ENCODE measurements at regions not wholly inside any gene's neighbourhood (a gene's known extent, or its start where the extent isn't known, plus 50 kb on each side); places are given as distances from the start of the nearest gene placed in this dataset.
"Not testable (repeated sequence)": the region's sequence is repeated elsewhere in the genome, so short reads cannot be mapped to it uniquely, and the experiment has no call there.

DNA sequence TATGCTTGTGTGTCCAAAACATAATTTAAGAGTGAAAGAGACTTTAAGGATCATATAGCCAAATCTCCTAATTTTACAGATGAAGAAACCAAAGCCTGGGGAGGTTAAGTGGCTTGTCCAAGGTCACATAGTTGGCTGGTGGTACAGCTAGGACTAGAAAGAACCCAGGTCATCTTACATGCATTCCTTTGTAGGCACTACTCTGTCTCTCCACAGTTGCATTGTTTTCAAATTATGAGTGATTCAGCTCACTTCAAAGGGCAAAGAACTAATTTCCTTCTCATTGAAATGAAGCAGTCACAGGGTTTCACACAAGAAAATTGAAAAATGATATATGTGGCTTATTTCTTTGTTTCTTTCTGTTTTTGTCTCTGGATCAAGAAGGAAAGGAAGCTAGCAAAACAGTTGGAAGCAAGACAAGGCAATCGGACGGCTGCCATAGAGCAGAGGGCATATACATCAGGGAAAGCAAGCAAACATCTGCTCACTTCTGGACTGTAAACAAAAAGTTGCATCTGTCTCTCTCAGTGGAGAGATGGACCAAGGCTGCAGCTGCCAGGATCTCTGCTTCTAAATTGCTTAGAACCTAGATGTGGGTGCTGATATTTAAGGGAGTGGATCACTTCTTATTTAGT lies 107.5 kb upstream of the AMOT start:
- no peak overlapping the region for H2AFZ ChIP-seq (ENCODE audit: low read length)
- H3K79me2 ChIP-seq (ENCODE audit: low read length): no peaks in the 10 kb centered on the region
- H3K27me3 ChIP-seq (ENCODE audit: low read length): no peaks in the 10 kb centered on the region
- no peak overlapping the region for H3K4me2 ChIP-seq (ENCODE audit: low read depth, low read length, poor library complexity, severe bottlenecking)
- H4K20me1 ChIP-seq (ENCODE audit: insufficient read depth, low read depth, low read length): no peaks in the 10 kb centered on the region
- no peak overlapping the region for H3K9ac ChIP-seq (ENCODE audit: low read length)
- no peaks in the 10 kb centered on the region for H3K9me2 ChIP-seq (replicated peaks; ENCODE audit: insufficient read depth, low read length)
- H3K4me1 ChIP-seq (ENCODE audit: low read length): no peaks in the 10 kb centered on the region
- H3K27ac ChIP-seq (ENCODE audit: low read length): no peak overlapping the region
- DNase-seq: no peak
- H3K4me3 ChIP-seq (ENCODE audit: low read length): no peak overlapping the region
- no peaks in the 10 kb centered on the region for H3K9me3 ChIP-seq (ENCODE audit: low read length)
- H3K36me3 ChIP-seq (ENCODE audit: insufficient read depth, low read length): no peaks in the 10 kb centered on the region

DNA sequence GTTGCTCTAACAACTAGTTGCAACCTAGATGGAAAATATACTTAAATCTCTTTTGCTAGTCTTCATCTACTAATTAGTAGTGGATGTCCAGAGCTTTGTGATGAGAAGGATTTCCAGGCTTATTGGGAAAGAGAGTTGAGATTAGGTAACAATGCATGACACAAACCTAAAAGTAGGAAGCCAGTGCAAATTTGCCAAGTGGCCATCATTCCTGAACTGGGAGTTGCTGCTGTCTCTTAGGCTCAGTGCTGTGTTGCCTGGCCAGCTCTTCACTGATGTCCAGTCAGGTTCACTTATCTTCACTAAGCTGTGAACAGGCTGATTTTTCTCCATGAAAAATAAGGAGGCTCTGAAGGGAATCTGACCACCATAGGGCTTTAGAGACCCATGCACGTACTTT lies 105.6 kb upstream of the AMOT start:
- Histone ChIP-seq H3K36me3 (ENCODE audit: insufficient read depth, low read length) (no peaks in the 10 kb centered on the region), H3K4me2 (ENCODE audit: low read depth, low read length, poor library complexity, severe bottlenecking) (no peak overlapping the region), H3K79me2 (ENCODE audit: low read length) (no peaks in the 10 kb centered on the region), H3K27ac (ENCODE audit: low read length) (no peak overlapping the region), H3K27me3 (ENCODE audit: low read length) (no peaks in the 10 kb centered on the region), H3K9me3 (ENCODE audit: low read length) (no peaks in the 10 kb centered on the region), H3K4me1 (ENCODE audit: low read length) (no peaks in the 10 kb centered on the region), H3K4me3 (ENCODE audit: low read length) (no peak overlapping the region), H2AFZ (ENCODE audit: low read length) (no peak overlapping the region), H3K9ac (ENCODE audit: low read length) (no peak overlapping the region), H3K9me2 (replicated peaks; ENCODE audit: insufficient read depth, low read length) (no peaks in the 10 kb centered on the region), H4K20me1 (ENCODE audit: insufficient read depth, low read depth, low read length) (no peaks in the 10 kb centered on the region)
- no peak for DNase-seq

DNA sequence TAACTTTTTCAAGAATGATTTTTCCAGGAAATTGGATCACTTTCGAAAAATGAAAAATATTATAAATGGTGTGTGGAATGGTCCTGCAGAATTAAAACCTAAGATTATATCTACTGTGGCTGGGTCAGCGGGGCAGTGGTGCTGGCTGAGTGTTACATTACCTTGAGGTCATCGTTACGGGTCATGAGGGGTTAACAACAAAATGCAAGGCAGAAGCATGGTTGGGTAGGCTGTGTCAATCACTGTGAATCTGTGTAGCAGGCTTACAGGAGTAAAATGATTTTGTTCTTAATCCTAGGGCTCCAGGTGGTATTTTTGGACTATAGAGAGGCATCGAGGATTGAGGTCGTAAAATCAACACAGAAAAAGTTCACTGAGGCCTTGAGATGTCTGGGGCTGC lies 105.2 kb upstream of the AMOT start:
- Histone ChIP-seq H3K9ac (ENCODE audit: low read length) (no peak overlapping the region), H3K27ac (ENCODE audit: low read length) (no peak overlapping the region), H3K79me2 (ENCODE audit: low read length) (no peaks in the 10 kb centered on the region), H3K36me3 (ENCODE audit: insufficient read depth, low read length) (no peaks in the 10 kb centered on the region), H3K9me2 (replicated peaks; ENCODE audit: insufficient read depth, low read length) (no peaks in the 10 kb centered on the region), H4K20me1 (ENCODE audit: insufficient read depth, low read depth, low read length) (no peaks in the 10 kb centered on the region), H3K4me3 (ENCODE audit: low read length) (no peak overlapping the region), H3K4me2 (ENCODE audit: low read depth, low read length, poor library complexity, severe bottlenecking) (no peak overlapping the region), H3K9me3 (ENCODE audit: low read length) (no peaks in the 10 kb centered on the region), H3K4me1 (ENCODE audit: low read length) (no peaks in the 10 kb centered on the region), H2AFZ (ENCODE audit: low read length) (no peak overlapping the region), H3K27me3 (ENCODE audit: low read length) (no peaks in the 10 kb centered on the region)
- no peak for DNase-seq

DNA sequence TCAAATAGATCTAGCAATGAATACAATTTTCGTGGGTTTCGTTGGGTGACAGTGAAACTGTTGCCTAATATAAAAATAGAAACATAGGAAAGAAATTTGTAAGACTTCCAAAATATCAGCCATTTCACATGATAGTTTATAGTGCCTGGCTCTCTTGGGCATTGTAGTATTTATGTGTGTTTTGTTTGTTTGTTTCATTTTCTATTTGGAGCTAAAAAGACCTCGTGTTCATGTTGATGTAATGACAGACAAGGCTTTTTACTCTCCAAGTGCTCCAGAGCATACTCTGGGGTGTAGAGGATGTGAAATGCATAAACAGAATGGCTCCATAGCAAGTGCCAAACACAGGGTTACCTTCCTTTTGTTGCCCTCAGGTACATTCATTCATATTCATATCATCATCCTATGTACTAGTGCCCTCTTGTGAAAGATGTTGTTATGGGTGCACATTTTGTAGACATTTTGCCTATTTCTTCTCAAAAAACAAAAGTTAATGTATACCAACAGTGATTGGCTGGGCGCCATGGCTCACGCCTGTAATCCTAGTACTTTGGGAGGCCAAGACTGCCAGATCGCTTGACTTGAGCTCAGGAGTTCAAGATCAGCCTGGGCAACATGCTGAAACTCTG lies 100.7 kb upstream of the AMOT start:
- H3K4me1 ChIP-seq (ENCODE audit: low read length): no peaks in the 10 kb centered on the region
- H3K9me3 ChIP-seq (ENCODE audit: low read length): no peaks in the 10 kb centered on the region
- no peaks in the 10 kb centered on the region for H3K9me2 ChIP-seq (replicated peaks; ENCODE audit: insufficient read depth, low read length)
- no peak overlapping the region for H2AFZ ChIP-seq (ENCODE audit: low read length)
- H3K79me2 ChIP-seq (ENCODE audit: low read length): no peaks in the 10 kb centered on the region
- H3K27me3 ChIP-seq (ENCODE audit: low read length): no peaks in the 10 kb centered on the region
- no peak overlapping the region for H3K4me2 ChIP-seq (ENCODE audit: low read depth, low read length, poor library complexity, severe bottlenecking)
- DNase-seq: no peak
- no peak overlapping the region for H3K27ac ChIP-seq (ENCODE audit: low read length)
- no peak overlapping the region for H3K4me3 ChIP-seq (ENCODE audit: low read length)
- H4K20me1 ChIP-seq (ENCODE audit: insufficient read depth, low read depth, low read length): no peaks in the 10 kb centered on the region
- no peak overlapping the region for H3K9ac ChIP-seq (ENCODE audit: low read length)
- no peaks in the 10 kb centered on the region for H3K36me3 ChIP-seq (ENCODE audit: insufficient read depth, low read length)

DNA sequence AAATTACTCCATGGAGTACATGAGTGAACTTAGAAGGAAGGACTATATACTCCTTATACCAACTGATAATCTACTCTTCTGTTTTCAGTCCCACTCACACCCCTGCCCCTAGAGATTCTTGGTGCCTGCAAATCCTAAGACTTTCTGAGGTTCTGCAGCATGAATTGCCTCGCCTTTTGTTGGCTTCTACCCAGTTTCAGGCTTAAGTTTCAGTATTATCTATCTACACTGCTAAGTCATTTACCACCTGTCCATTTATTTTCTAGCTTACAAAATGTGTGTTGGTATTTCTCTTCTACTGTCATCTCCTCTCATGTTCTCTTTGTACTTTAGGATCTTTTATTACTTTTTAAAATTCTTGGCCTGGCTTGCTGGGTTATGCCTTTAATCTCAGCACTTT lies 94.4 kb upstream of the AMOT start:
- Histone ChIP-seq H3K27me3 (ENCODE audit: low read length) (no peaks in the 10 kb centered on the region), H4K20me1 (ENCODE audit: insufficient read depth, low read depth, low read length) (no peaks in the 10 kb centered on the region), H3K4me1 (ENCODE audit: low read length) (no peaks in the 10 kb centered on the region), H3K79me2 (ENCODE audit: low read length) (no peaks in the 10 kb centered on the region), H3K9me2 (replicated peaks; ENCODE audit: insufficient read depth, low read length) (no peaks in the 10 kb centered on the region), H3K9me3 (ENCODE audit: low read length) (no peaks in the 10 kb centered on the region), H3K4me3 (ENCODE audit: low read length) (no peak overlapping the region), H3K36me3 (ENCODE audit: insufficient read depth, low read length) (no peaks in the 10 kb centered on the region), H2AFZ (ENCODE audit: low read length) (no peak overlapping the region), H3K4me2 (ENCODE audit: low read depth, low read length, poor library complexity, severe bottlenecking) (no peak overlapping the region), H3K27ac (ENCODE audit: low read length) (no peak overlapping the region), H3K9ac (ENCODE audit: low read length) (no peak overlapping the region)
- DNase-seq: no peak

DNA sequence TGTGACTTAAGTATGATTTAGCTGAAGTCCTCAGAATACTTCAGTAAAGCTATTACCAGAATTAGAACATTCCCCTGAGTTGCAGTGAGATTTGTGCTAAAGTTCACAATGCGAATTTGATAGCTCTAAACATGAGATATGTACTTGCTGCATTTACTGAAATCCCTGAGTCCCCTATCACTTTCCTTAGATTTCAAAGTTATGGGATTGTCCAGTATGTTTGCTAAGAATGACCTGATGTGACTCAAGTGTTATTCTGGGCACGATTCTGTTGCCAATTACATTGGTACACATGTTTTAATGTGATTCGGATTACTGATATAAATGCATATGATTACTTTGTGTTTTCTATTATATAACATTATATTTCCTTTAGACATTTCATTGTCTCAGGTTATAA lies 91.3 kb upstream of the AMOT start:
- Histone ChIP-seq H3K4me2 (ENCODE audit: low read depth, low read length, poor library complexity, severe bottlenecking) (no peak overlapping the region), H3K79me2 (ENCODE audit: low read length) (no peaks in the 10 kb centered on the region)

DNA sequence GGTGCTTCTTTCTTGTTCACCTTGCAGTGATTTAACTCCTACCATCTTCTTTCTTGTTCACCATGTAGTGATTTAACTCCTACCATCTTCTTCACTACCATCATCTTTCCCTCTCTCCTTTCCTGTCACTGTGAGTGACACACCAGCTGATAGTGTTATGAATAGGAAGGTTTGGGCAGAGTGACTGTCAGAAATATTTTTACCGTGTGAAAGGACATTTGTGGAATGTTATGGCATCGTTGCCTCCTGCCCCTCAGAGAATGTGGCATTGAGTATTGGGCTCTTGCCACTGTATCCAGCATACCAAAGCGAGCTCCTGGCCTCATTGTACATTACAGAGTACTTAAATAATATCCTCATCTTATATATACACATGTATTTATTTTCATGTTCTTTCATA lies 90.8 kb upstream of the AMOT start:
- Histone ChIP-seq H3K4me2 (ENCODE audit: low read depth, low read length, poor library complexity, severe bottlenecking) (no peak overlapping the region), H2AFZ (ENCODE audit: low read length) (no peak overlapping the region), H3K9me2 (replicated peaks; ENCODE audit: insufficient read depth, low read length) (no peaks in the 10 kb centered on the region), H3K9ac (ENCODE audit: low read length) (no peak overlapping the region), H3K9me3 (ENCODE audit: low read length) (no peaks in the 10 kb centered on the region), H3K4me3 (ENCODE audit: low read length) (no peak overlapping the region), H4K20me1 (ENCODE audit: insufficient read depth, low read depth, low read length) (no peaks in the 10 kb centered on the region), H3K79me2 (ENCODE audit: low read length) (no peaks in the 10 kb centered on the region), H3K36me3 (ENCODE audit: insufficient read depth, low read length) (no peaks in the 10 kb centered on the region), H3K27ac (ENCODE audit: low read length) (no peak overlapping the region), H3K4me1 (ENCODE audit: low read length) (no peaks in the 10 kb centered on the region), H3K27me3 (ENCODE audit: low read length) (no peaks in the 10 kb centered on the region)
- DNase-seq: no peak

More for the DNA sequence above, 91.3 kb upstream of the AMOT start:
- no peak overlapping the region for H2AFZ ChIP-seq (ENCODE audit: low read length)
- H3K4me3 ChIP-seq (ENCODE audit: low read length): no peak overlapping the region
- H4K20me1 ChIP-seq (ENCODE audit: insufficient read depth, low read depth, low read length): no peaks in the 10 kb centered on the region
- no peak for DNase-seq
- no peaks in the 10 kb centered on the region for H3K9me3 ChIP-seq (ENCODE audit: low read length)
- no peak overlapping the region for H3K27ac ChIP-seq (ENCODE audit: low read length)
- no peaks in the 10 kb centered on the region for H3K9me2 ChIP-seq (replicated peaks; ENCODE audit: insufficient read depth, low read length)
- no peaks in the 10 kb centered on the region for H3K36me3 ChIP-seq (ENCODE audit: insufficient read depth, low read length)
- no peaks in the 10 kb centered on the region for H3K4me1 ChIP-seq (ENCODE audit: low read length)
- H3K9ac ChIP-seq (ENCODE audit: low read length): no peak overlapping the region
- H3K27me3 ChIP-seq (ENCODE audit: low read length): no peaks in the 10 kb centered on the region

DNA sequence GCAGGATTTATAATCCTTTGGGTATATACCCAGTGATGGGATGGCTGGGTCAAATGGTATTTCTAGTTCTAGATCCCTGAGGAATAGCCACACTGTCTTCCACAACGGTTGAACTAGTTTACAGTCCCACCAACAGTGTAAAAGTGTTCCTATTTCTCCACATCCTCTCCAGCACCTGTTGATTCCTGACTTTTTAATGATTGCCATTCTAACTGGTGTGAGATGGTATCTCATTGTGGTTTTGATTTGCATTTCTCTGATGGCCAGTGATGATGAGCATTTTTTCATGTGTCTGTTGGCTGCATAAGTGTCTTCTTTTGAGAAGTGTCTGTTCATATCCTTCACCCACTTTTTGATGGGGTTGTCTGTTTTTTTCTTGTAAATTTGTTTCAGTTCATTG lies 82.8 kb upstream of the AMOT start:
- H3K9ac ChIP-seq (ENCODE audit: low read length); DNase-seq; H3K4me3 ChIP-seq (ENCODE audit: low read length); H3K4me2 ChIP-seq (ENCODE audit: low read depth, low read length, poor library complexity, severe bottlenecking); H3K9me3 ChIP-seq (ENCODE audit: low read length); H3K27me3 ChIP-seq (ENCODE audit: low read length); H4K20me1 ChIP-seq (ENCODE audit: insufficient read depth, low read depth, low read length); H3K36me3 ChIP-seq (ENCODE audit: insufficient read depth, low read length); H3K9me2 ChIP-seq (replicated peaks; ENCODE audit: insufficient read depth, low read length); H3K27ac ChIP-seq (ENCODE audit: low read length); H3K4me1 ChIP-seq (ENCODE audit: low read length); H3K79me2 ChIP-seq (ENCODE audit: low read length); H2AFZ ChIP-seq (ENCODE audit: low read length): not testable (repeated sequence)
